Endothelial cell of umbilical vein (primary cell): ENCODE measurements at regions not wholly inside any gene's neighbourhood (a gene's known extent, or its start where the extent isn't known, plus 50 kb on each side); places are given as distances from the start of the nearest gene placed in this dataset.

Source experiments
- BruUV-seq: library from RNA; stranded (reverse); fragments of 400-500 nt; replicated peaks from 2 replicates; lab custom pipeline; 2021; lab: Mats Ljungman, UMichigan
- CTCF ChIA-PET: fragments of 300-600, 350-600 bp; sonication (Branson Sonifier 250); formaldehyde crosslinking; loops from one replicate; lab custom pipeline; 2021; ENCODE audit warnings: antibody characterized with exemption, inconsistent platforms; lab: Charles Lee
- POLR2A ChIA-PET: fragments of 300-600, 350-600 bp; sonication (Branson Sonifier 250); formaldehyde crosslinking; loops from one replicate; lab custom pipeline; 2021; ENCODE audit warnings: antibody characterized with exemption, inconsistent platforms; lab: Charles Lee
- DNase-seq: peaks from one replicate; pipeline ENCODE4 v3.0.0-alpha.2; 2011; ENCODE audit warnings: low read depth, low spot score
- FAIRE-seq: peaks from 2 replicates; lab custom pipeline; 2011; peaks lifted over from hg19 to GRCh38; lab: Jason Lieb, UNC
- H2AFZ ChIP-seq: 2 replicates; pipeline ENCODE4 v1.6.0; 2012; ENCODE audit warnings: low read depth, low read length, control low read depth, inconsistent platforms
- H3K27ac ChIP-seq: 2 replicates; pipeline ENCODE4 v1.5.1; 2011; ENCODE audit warnings: low read depth, mild to moderate bottlenecking, control low read depth, low read length, moderate library complexity; ENCODE audit not compliant: insufficient read depth
- H3K27me3 ChIP-seq, 2 experiments: 2 replicates each; pipeline versions ENCODE4 v1.6.0 to v1.6.1; 2011; ENCODE audit warnings: low read length in 2 of 2, mixed read lengths in 1 of 2; ENCODE audit not compliant: control insufficient read depth in 2 of 2, insufficient read depth in 2 of 2
- H3K36me3 ChIP-seq, 2 experiments: 2 replicates in 1 of 2; 3 replicates in 1 of 2; pipeline ENCODE4 v1.5.1; 2011; ENCODE audit warnings: low read length in 2 of 2, mild to moderate bottlenecking in 1 of 2, moderate library complexity in 1 of 2; ENCODE audit not compliant: control insufficient read depth in 2 of 2, insufficient read depth in 2 of 2; ENCODE audit errors: extremely low read depth in 1 of 2
- H3K4me1 ChIP-seq: 3 replicates; pipeline ENCODE4 v1.5.1; 2011; ENCODE audit warnings: mild to moderate bottlenecking, low read length; ENCODE audit not compliant: control insufficient read depth, insufficient read depth; ENCODE audit errors: extremely low read depth
- H3K4me2 ChIP-seq: 2 replicates; pipeline ENCODE4 v1.6.1; 2011; ENCODE audit warnings: low read length, control low read depth, mixed read lengths; ENCODE audit not compliant: insufficient read depth
- H3K4me3 ChIP-seq, 3 experiments: fragments of 200-600 bp in 1 of 3; sonication (generic), shearing (Covaris generic) in 1 of 3; replicated peaks in 1 of 3; 2 replicates each; pipeline ENCODE4 v1.5.1; 2011 to 2016; ENCODE audit warnings: control low read depth in 3 of 3, low read length in 3 of 3, mild to moderate bottlenecking in 2 of 3, inconsistent platforms in 1 of 3, low read depth in 1 of 3, moderate library complexity in 1 of 3; ENCODE audit not compliant: insufficient read depth in 1 of 3
- H3K79me2 ChIP-seq: 2 replicates; pipeline ENCODE4 v1.6.0; 2012; ENCODE audit warnings: low read length, inconsistent platforms; ENCODE audit not compliant: control insufficient read depth, insufficient read depth
- H3K9ac ChIP-seq: replicated peaks from 2 replicates; pipeline ENCODE3; 2011; ENCODE audit warnings: low read length, control low read depth; ENCODE audit not compliant: insufficient read depth; ENCODE audit errors: extremely low read depth
- H3K9me1 ChIP-seq: replicated peaks from 3 replicates; pipeline ENCODE4 v1.6.0; 2011; ENCODE audit warnings: mild to moderate bottlenecking, low read length; ENCODE audit not compliant: control insufficient read depth, insufficient read depth; ENCODE audit errors: extremely low read depth
- H3K9me3 ChIP-seq: replicated peaks from 2 replicates; pipeline ENCODE4 v1.5.1; 2012; ENCODE audit warnings: low read length, inconsistent platforms; ENCODE audit not compliant: control insufficient read depth, insufficient read depth
- H4K20me1 ChIP-seq: replicated peaks from 2 replicates; pipeline ENCODE3; 2011; ENCODE audit warnings: mild to moderate bottlenecking, low read length; ENCODE audit not compliant: control insufficient read depth, insufficient read depth; ENCODE audit errors: extremely low read depth
- CTCF ChIP-seq, 2 donors: IDR thresholded peaks; 1 replicate in 1 of 2; 2 replicates in 1 of 2; pipeline ENCODE4 v1.5.1; 2011; ENCODE audit warnings: low read length in 2 of 2, mild to moderate bottlenecking in 2 of 2, moderate library complexity in 2 of 2, control low read depth in 1 of 2, inconsistent platforms in 1 of 2, low read depth in 1 of 2; ENCODE audit not compliant: insufficient read depth in 1 of 2; ENCODE audit errors: extremely low read depth in 1 of 2
- EZH2 ChIP-seq: IDR thresholded peaks from 2 replicates; pipeline ENCODE4 v1.6.1; 2012; ENCODE audit warnings: borderline replicate concordance, low read depth, mild to moderate bottlenecking, moderate library complexity, low read length, inconsistent platforms; ENCODE audit not compliant: severe bottlenecking
- FOS ChIP-seq: IDR thresholded peaks from 2 replicates; pipeline ENCODE4 v1.6.1; 2011; ENCODE audit warnings: mild to moderate bottlenecking, low read length, moderate library complexity, borderline replicate concordance; ENCODE audit not compliant: insufficient read depth
- GATA2 ChIP-seq: IDR thresholded peaks from 2 replicates; pipeline ENCODE4 v1.7.0; 2011; ENCODE audit warnings: low read depth, mild to moderate bottlenecking, moderate library complexity, mixed read lengths, low read length; ENCODE audit not compliant: insufficient read length, insufficient read depth
- JUN ChIP-seq: IDR thresholded peaks from 2 replicates; pipeline ENCODE4 v1.6.1; 2011; ENCODE audit warnings: borderline replicate concordance, low read depth; ENCODE audit not compliant: insufficient read length, insufficient read depth
- MAX ChIP-seq: IDR thresholded peaks from 2 replicates; pipeline ENCODE4 v1.6.1; 2011; ENCODE audit not compliant: insufficient read depth, insufficient read length
- MYC ChIP-seq: IDR thresholded peaks from one replicate; pipeline ENCODE4 v1.6.1; 2011; ENCODE audit warnings: mild to moderate bottlenecking, low read depth, low read length
- POLR2A ChIP-seq: IDR thresholded peaks from 2 replicates; pipeline ENCODE4 v1.6.1; 2012; ENCODE audit warnings: low read depth, mild to moderate bottlenecking, control low read depth, low read length
- POLR2AphosphoS5 ChIP-seq: IDR thresholded peaks from 2 replicates; pipeline ENCODE4 v1.6.1; 2012; ENCODE audit warnings: low read depth, mild to moderate bottlenecking, control low read depth, low read length, moderate library complexity; ENCODE audit not compliant: insufficient read depth
- dilution Hi-C: fragments of 300-500 bp; cut with MboI; formaldehyde crosslinking; loops from one replicate; pipeline ENCODE4 v1.15.0; 2019; ENCODE audit warnings: low sequenced_read_pairs; ENCODE audit not compliant: extremely low pct_ligation_motif_present
- intact Hi-C: fragments of 100-400 bp; cut with micrococcal nuclease; formaldehyde crosslinking; loops from one replicate; pipeline ENCODE4 v1.10.0; 2022

- Histone ChIP-seq H3K4me1 (no peaks in the 10 kb centered on the region), H3K9ac (no peak overlapping the region), H3K4me3 (no peak overlapping the region), H3K27me3 (no peaks in the 10 kb centered on the region), H3K9me3 (peaks cover 3% of the 10 kb centered on the region), H3K9me1 (no peaks in the 10 kb centered on the region), H2AFZ (no peak overlapping the region), H4K20me1 (no peaks in the 10 kb centered on the region), H3K36me3 (no peaks in the 10 kb centered on the region), H3K79me2 (no peaks in the 10 kb centered on the region), H3K27ac (no peak overlapping the region), H3K4me2 (no peak overlapping the region)
- dilution Hi-C loops, result no loop called here
- ChIA-PET POLR2A (no interaction called here), CTCF (no interaction called here)
- no peak for TF ChIP-seq JUN
- BruUV-seq, result no TSS peak
- intact Hi-C loops, result no loop called here
- FAIRE-seq (no peak), DNase-seq (no peak)
These were observed 138.4 kb upstream of the DLGAP1 start for GRCh38 chr18:4593459-4593858.

GRCh38 chr18:4589056-4589800, 134.1 kb upstream of the DLGAP1 start:
- Histone ChIP-seq H3K36me3 (no peaks in the 10 kb centered on the region), H3K27me3 (no peaks in the 10 kb centered on the region), H3K4me3 (no peak overlapping the region), H3K27ac (no peak overlapping the region), H3K9me3 (peaks cover 3% of the 10 kb centered on the region), H3K4me2 (no peak overlapping the region), H3K79me2 (no peaks in the 10 kb centered on the region), H3K9ac (no peak overlapping the region), H3K4me1 (no peaks in the 10 kb centered on the region), H2AFZ (no peak overlapping the region), H3K9me1 (no peaks in the 10 kb centered on the region), H4K20me1 (no peaks in the 10 kb centered on the region)
- dilution Hi-C loops (no loop called here), intact Hi-C loops (no loop called here)
- DNase-seq (no peak), FAIRE-seq (no peak)
- no peak for TF ChIP-seq POLR2AphosphoS5
- TF ChIP-seq CTCF (IDR thresholded peaks at IDR 0.05; ENCODE audit: extremely low read depth in 1 of 2, insufficient read depth in 1 of 2, low read depth in 1 of 2, low read length in 2 of 2), result no peak
- no peak for TF ChIP-seq MAX
- no peak for TF ChIP-seq MYC
- TF ChIP-seq POLR2A, result no peak
- TF ChIP-seq EZH2, result no peak
- TF ChIP-seq GATA2, result no peak
- TF ChIP-seq JUN, result no peak
- TF ChIP-seq FOS, result no peak
- BruUV-seq, result no TSS peak
- POLR2A ChIA-PET, result no interaction called here
- CTCF ChIA-PET, result no interaction called here
